Transverse colon (tissue), 4 donors: ENCODE measurements at regions not wholly inside any gene's neighbourhood (a gene's known extent, or its start where the extent isn't known, plus 50 kb on each side); places are given as distances from the start of the nearest gene placed in this dataset.

Source experiments
- DNase-seq: peaks from one replicate; pipeline ENCODE4 v3.0.0-alpha.2; 2019
- H3K27ac ChIP-seq, 4 donors: fragments of 200-600 bp; sonication (generic); 2 replicates each; pipeline ENCODE4 v1.5.1; 2016 to 2018; ENCODE audit warnings: inconsistent platforms in 4 of 4
- H3K27me3 ChIP-seq: fragments of 200-600 bp; sonication (generic); 2 replicates; pipeline ENCODE4 v1.5.1; 2017; ENCODE audit warnings: inconsistent platforms
- H3K36me3 ChIP-seq, 4 donors: fragments of 200-600 bp; sonication (generic); 2 replicates each; pipeline ENCODE4 v1.5.1; 2017 to 2019; ENCODE audit warnings: inconsistent platforms in 4 of 4
- H3K4me1 ChIP-seq, 4 donors: fragments of 200-600 bp; sonication (generic); 2 replicates each; pipeline ENCODE4 v1.5.1; 2017 to 2020; ENCODE audit warnings: inconsistent platforms in 4 of 4
- H3K4me3 ChIP-seq, 4 donors: fragments of 200-600 bp; sonication (generic); 1 replicate in 1 of 4; 2 replicates in 3 of 4; pipeline versions ENCODE4 v1.5.1 to v1.6.1; 2017 to 2019; ENCODE audit warnings: inconsistent platforms in 4 of 4
- H3K9me3 ChIP-seq, 2 donors: fragments of 200-600 bp; sonication (generic); 2 replicates each; pipeline ENCODE4 v1.5.1; 2017 to 2019; ENCODE audit warnings: inconsistent platforms in 2 of 2
- CTCF ChIP-seq, 5 experiments: fragments of 200-600 bp in 3 of 5; fragments of 450-650 bp in 2 of 5; sonication (generic) in 3 of 5; IDR thresholded peaks; 1 replicate in 2 of 5; 2 replicates in 3 of 5; pipeline ENCODE4 v1.5.1; 2016 to 2017; ENCODE audit warnings: antibody characterized with exemption in 5 of 5, inconsistent platforms in 3 of 5, mild to moderate bottlenecking in 2 of 5, moderate library complexity in 1 of 5
- EP300 ChIP-seq: sonication (generic); formaldehyde crosslinking; IDR thresholded peaks from one replicate; pipeline ENCODE4 v1.6.1; 2017; ENCODE audit warnings: antibody characterized with exemption, low read depth
- POLR2A ChIP-seq: fragments of 450-650 bp; IDR thresholded peaks from one replicate; pipeline ENCODE4 v1.6.1; 2016; ENCODE audit warnings: antibody characterized with exemption, mild to moderate bottlenecking, moderate library complexity
- POLR2AphosphoS5 ChIP-seq, 3 donors: sonication (generic); formaldehyde crosslinking; IDR thresholded peaks; one replicate each; pipeline ENCODE4 v1.6.1; 2016; ENCODE audit warnings: antibody characterized with exemption in 3 of 3
- WGBS, 2 donors: methylation state at CpG; one replicate each; pipeline ENCODE4 v1.1.5; 2018; ENCODE audit warnings: low coverage in 1 of 2; 5-methylcytosine and 5-hydroxymethylcytosine counted together
- in situ Hi-C, 4 donors: fragments of 200-750 bp; cut with MboI; loops; one replicate each; pipeline versions ENCODE4 v1.15.0 to v1.15.1; 2017; ENCODE audit warnings: low sequenced_read_pairs in 3 of 4, low pct_ligation_motif_present in 1 of 4, low pct_unique_long_range_greater_than_20kb in 1 of 4
- intact Hi-C: fragments of 100-400 bp; cut with DNase I; formaldehyde crosslinking; loops from one replicate; pipeline ENCODE4 v1.15.1; 2023; ENCODE audit warnings: low total_unique reads

- intact Hi-C loops: no loop called here
- 90 to 96% methylated on average over 2 to 7 of the region's 7 CpGs for WGBS, 2 donors
Measured at GRCh38 chr22:26732284-26732683, 74.9 kb downstream of the MIAT start.

GRCh38 chr22:26734339-26735018, 77.1 kb downstream of the MIAT start:
- WGBS, 2 donors: 89 to 100% methylated on average over 2 to 4 of the region's 4 CpGs
- H3K27me3 ChIP-seq: no peaks in the 10 kb centered on the region
- H3K4me1 ChIP-seq: no peaks in the 10 kb centered on the region
- intact Hi-C loops (no loop called here), in situ Hi-C loops (no loop called here)
- DNase-seq: no peak
- no peaks in the 10 kb centered on the region for H3K9me3 ChIP-seq
- H3K36me3 ChIP-seq: peaks cover 0 to 4% (median 0%) of the 10 kb centered on the region in 4 donors
- H3K4me3 ChIP-seq: no peak overlapping the region
- H3K27ac ChIP-seq: no peak overlapping the region
- no peak for TF ChIP-seq EP300
- no peak for TF ChIP-seq CTCF (IDR thresholded peaks at IDR 0.05)
- TF ChIP-seq POLR2A: no peak
- no peak for TF ChIP-seq POLR2AphosphoS5 (IDR thresholded peaks at IDR 0.05)

More at GRCh38 chr22:26732284-26732683, 74.9 kb downstream of the MIAT start:
- Histone ChIP-seq H3K27me3 (no peaks in the 10 kb centered on the region), H3K36me3 (peaks cover 0 to 4% (median 0%) of the 10 kb centered on the region in 4 donors), H3K4me3 (no peak overlapping the region), H3K27ac (no peak overlapping the region), H3K4me1 (no peaks in the 10 kb centered on the region), H3K9me3 (no peaks in the 10 kb centered on the region)
- in situ Hi-C loops: no loop called here
- DNase-seq: no peak
- TF ChIP-seq POLR2A (no peak), EP300 (no peak), CTCF (IDR thresholded peaks at IDR 0.05) (no peak), POLR2AphosphoS5 (IDR thresholded peaks at IDR 0.05) (no peak)

- no peak overlapping the region for H3K27ac ChIP-seq
- H3K36me3 ChIP-seq: peaks cover 0 to 4% (median 0%) of the 10 kb centered on the region in 4 donors
- H3K4me3 ChIP-seq: no peak overlapping the region
- no peaks in the 10 kb centered on the region for H3K27me3 ChIP-seq
- TF ChIP-seq POLR2A (no peak), POLR2AphosphoS5 (IDR thresholded peaks at IDR 0.05) (no peak), CTCF (IDR thresholded peaks at IDR 0.05) (no peak), EP300 (no peak)
- H3K4me1 ChIP-seq: no peaks in the 10 kb centered on the region
- WGBS, 2 donors: 80 to 81% methylated on average over 1 to 3 of the region's 3 CpGs
- no peak for DNase-seq
- no peaks in the 10 kb centered on the region for H3K9me3 ChIP-seq
- intact Hi-C loops: no loop called here
- in situ Hi-C loops: no loop called here
Measured at GRCh38 chr22:26735019-26735409, 77.6 kb downstream of the MIAT start.

- Histone ChIP-seq H3K27ac (no peak overlapping the region), H3K9me3 (no peaks in the 10 kb centered on the region), H3K4me1 (no peaks in the 10 kb centered on the region), H3K4me3 (no peak overlapping the region), H3K27me3 (no peaks in the 10 kb centered on the region), H3K36me3 (peaks cover 0 to 4% (median 0%) of the 10 kb centered on the region in 4 donors)
- no peak for DNase-seq
- in situ Hi-C loops (no loop called here), intact Hi-C loops (no loop called here)
- TF ChIP-seq POLR2A: no peak
- no peak for TF ChIP-seq CTCF (IDR thresholded peaks at IDR 0.05)
- TF ChIP-seq POLR2AphosphoS5 (IDR thresholded peaks at IDR 0.05): no peak
- no peak for TF ChIP-seq EP300
- WGBS, 2 donors: 90% methylated on average over 1 of the region's 1 CpG; no CpG with 5 or more reads in 1 of the 2 donors
Measured at GRCh38 chr22:26737262-26737661, 79.9 kb downstream of the MIAT start.
